HEK293T (cell line): ENCODE measurements at regions not wholly inside any gene's neighbourhood (a gene's known extent, or its start where the extent isn't known, plus 50 kb on each side); places are given as distances from the start of the nearest gene placed in this dataset.

Experiments
- ARNT ChIP-seq: fragments of 450-650 bp; IDR thresholded peaks from 2 replicates; pipeline ENCODE4 v1.6.1; 2017; ENCODE audit warnings: mild to moderate bottlenecking
- BHLHE40 ChIP-seq: fragments of 450-650 bp; IDR thresholded peaks from 2 replicates; pipeline ENCODE4 v1.6.1; 2016; ENCODE audit warnings: mild to moderate bottlenecking, moderate library complexity, borderline replicate concordance
- FOXA1 ChIP-seq: fragments of 450-650 bp; IDR thresholded peaks from 2 replicates; pipeline ENCODE4 v1.6.1; 2016; ENCODE audit warnings: mild to moderate bottlenecking
- FOXM1 ChIP-seq: fragments of 450-650 bp; IDR thresholded peaks from 2 replicates; pipeline ENCODE4 v1.6.1; 2017; ENCODE audit warnings: mild to moderate bottlenecking, borderline replicate concordance
- HDGF ChIP-seq: fragments of 450-650 bp; IDR thresholded peaks from 2 replicates; pipeline ENCODE4 v1.6.1; 2017; ENCODE audit warnings: antibody characterized with exemption, borderline replicate concordance
- SP1 ChIP-seq: fragments of 450-650 bp; IDR thresholded peaks from 2 replicates; pipeline ENCODE4 v1.6.1; 2017
- SUZ12 ChIP-seq: fragments of 450-650 bp; IDR thresholded peaks from 2 replicates; pipeline ENCODE4 v1.6.1; 2016; ENCODE audit warnings: mild to moderate bottlenecking

DNA sequence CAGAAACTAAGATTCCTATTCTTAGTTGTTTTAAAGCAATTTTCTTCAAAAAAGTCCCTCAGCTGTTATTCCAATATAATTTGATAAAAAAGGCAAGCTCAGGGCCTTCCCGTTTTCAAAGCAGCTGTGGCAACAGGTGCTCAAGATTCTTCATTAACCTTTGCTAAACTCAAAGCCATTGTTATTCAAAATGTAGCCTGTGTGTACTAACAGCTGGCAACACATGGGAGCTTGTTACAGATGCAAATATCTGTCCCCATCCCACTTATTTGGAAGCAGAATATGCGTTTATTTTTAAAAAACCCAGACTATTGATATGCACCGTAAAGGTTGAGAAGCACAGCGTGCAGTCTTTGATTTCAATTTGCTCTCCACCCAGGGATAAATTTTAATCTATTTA, 210.4 kb upstream of the SYT10 start:
- no peak for TF ChIP-seq FOXA1
- no peak for TF ChIP-seq SP1
- no peak for TF ChIP-seq BHLHE40
- TF ChIP-seq SUZ12 = no peak
- TF ChIP-seq HDGF = no peak
- no peak for TF ChIP-seq FOXM1
- TF ChIP-seq ARNT = no peak
